ENCODE measurements at regions not wholly inside any gene's neighbourhood (a gene's known extent, or its start where the extent isn't known, plus 50 kb on each side); places are given as distances from the start of the nearest gene placed in this dataset.
A peak's percentile ranks its signal among the peaks of the same experiment; 100 is the strongest.

- no peak for DNase-seq (ENCODE audit: low spot score)
Observed at GRCh38 chr20:24059174-24059573, 70.6 kb upstream of the GGTLC1 start.

- no peak for DNase-seq (ENCODE audit: low spot score)
Observed at GRCh38 chr20:24056491-24056890, 67.9 kb upstream of the GGTLC1 start.

GRCh38 chr20:24052599-24053275 is 64.2 kb upstream of the GGTLC1 start:
- DNase-seq (ENCODE audit: low spot score), result no peak

GRCh38 chr20:24051160-24051559 is 62.6 kb upstream of the GGTLC1 start:
- DNase-seq (ENCODE audit: low spot score), result peak; percentile 18

- DNase-seq (ENCODE audit: low spot score), result no peak
Observed at GRCh38 chr20:24050119-24050518, 61.5 kb upstream of the GGTLC1 start.

- no peak for DNase-seq (ENCODE audit: low spot score)
Observed at GRCh38 chr20:24049081-24049480, 60.5 kb upstream of the GGTLC1 start.

GRCh38 chr20:24048024-24048611 is 59.5 kb upstream of the GGTLC1 start:
- no peak for DNase-seq (ENCODE audit: low spot score)

- DNase-seq (ENCODE audit: low spot score), result no peak
Observed at GRCh38 chr20:24046888-24047287, 58.3 kb upstream of the GGTLC1 start.

GRCh38 chr20:24045621-24046318 is 57.2 kb upstream of the GGTLC1 start:
- peak; percentile 50 for DNase-seq (ENCODE audit: low spot score)

GRCh38 chr20:24043294-24043693 is 54.7 kb upstream of the GGTLC1 start:
- DNase-seq (ENCODE audit: low spot score), result no peak

GRCh38 chr20:24042646-24043045 is 54.1 kb upstream of the GGTLC1 start:
- DNase-seq (ENCODE audit: low spot score), result no peak

GRCh38 chr20:24040896-24041459 is 52.4 kb upstream of the GGTLC1 start:
- DNase-seq (ENCODE audit: low spot score), result no peak

- no peak for DNase-seq (ENCODE audit: low spot score)
Observed at GRCh38 chr20:24039196-24039595, 50.6 kb upstream of the GGTLC1 start.

Data from CD4-positive, alpha-beta T cell treated with Interleukin-6 at 100 ng/mL for 8 hours (primary cell).